HepG2 (cell line): ENCODE measurements at regions not wholly inside any gene's neighbourhood (a gene's known extent, or its start where the extent isn't known, plus 50 kb on each side); places are given as distances from the start of the nearest gene placed in this dataset.
A peak's percentile ranks its signal among the peaks of the same experiment; 100 is the strongest.

Experiments used
- ARNT ChIP-seq: fragments of 450-650 bp; IDR thresholded peaks from 2 replicates; pipeline ENCODE4 v1.6.1; 2017
- BRD4 ChIP-seq: sonication (generic); formaldehyde crosslinking; IDR thresholded peaks from 2 replicates; pipeline ENCODE4 v1.4.0; 2020; ENCODE audit warnings: missing genetic modification reagents
- CREB3 ChIP-seq: sonication (generic); formaldehyde crosslinking; IDR thresholded peaks from 2 replicates; pipeline ENCODE4 v1.5.0; 2020; ENCODE audit warnings: missing genetic modification reagents
- FOXO1 ChIP-seq: sonication (generic); formaldehyde crosslinking; IDR thresholded peaks from 2 replicates; pipeline ENCODE4 v1.4.0; 2020; ENCODE audit warnings: missing genetic modification reagents
- FOXP4 ChIP-seq: sonication (generic); formaldehyde crosslinking; IDR thresholded peaks from 2 replicates; pipeline ENCODE4 v1.4.0; 2020; ENCODE audit warnings: missing genetic modification reagents
- GATA4 ChIP-seq: sonication (generic); IDR thresholded peaks from 2 replicates; pipeline ENCODE4 v1.6.1; 2016; ENCODE audit warnings: antibody characterized with exemption, low read depth, borderline replicate concordance
- HMG20A ChIP-seq: IDR thresholded peaks from 2 replicates; pipeline ENCODE4 v1.6.1; 2016; ENCODE audit warnings: borderline replicate concordance
- HNRNPLL ChIP-seq: fragments of 200-400 bp; formaldehyde crosslinking; IDR thresholded peaks from 2 replicates; pipeline ENCODE4 v1.6.1; 2017; ENCODE audit warnings: mild to moderate bottlenecking, low read depth, low read length; ENCODE audit not compliant: poor library complexity, severe bottlenecking
- KDM2A ChIP-seq: sonication (generic); formaldehyde crosslinking; IDR thresholded peaks from 2 replicates; pipeline ENCODE4 v1.4.0; 2020; ENCODE audit warnings: low read depth, missing genetic modification reagents, borderline replicate concordance
- PRDM10 ChIP-seq: sonication (generic); formaldehyde crosslinking; IDR thresholded peaks from 2 replicates; pipeline ENCODE4 v1.4.0; 2020; ENCODE audit warnings: low read depth, missing genetic modification reagents
- RELA ChIP-seq: sonication (generic); formaldehyde crosslinking; IDR thresholded peaks from 2 replicates; pipeline ENCODE4 v1.4.0; 2020; ENCODE audit warnings: missing genetic modification reagents
- SALL1 ChIP-seq: sonication (generic); formaldehyde crosslinking; IDR thresholded peaks from 2 replicates; pipeline ENCODE4 v1.8.0; 2022; ENCODE audit warnings: mild to moderate bottlenecking, missing genetic modification reagents
- ZNF142 ChIP-seq: sonication (generic); formaldehyde crosslinking; IDR thresholded peaks from 2 replicates; pipeline ENCODE4 v1.4.0; 2020; ENCODE audit warnings: missing genetic modification reagents
- ZNF180 ChIP-seq: sonication (generic); formaldehyde crosslinking; IDR thresholded peaks from 2 replicates; pipeline ENCODE4 v1.4.0; 2020; ENCODE audit warnings: low read depth, missing genetic modification reagents, borderline replicate concordance
- ZNF230 ChIP-seq: sonication (generic); formaldehyde crosslinking; IDR thresholded peaks from 2 replicates; pipeline ENCODE4 v1.4.0; 2020; ENCODE audit warnings: mild to moderate bottlenecking, missing genetic modification reagents
- ZNF232 ChIP-seq: sonication (generic); formaldehyde crosslinking; IDR thresholded peaks from 2 replicates; pipeline ENCODE4 v1.4.0; 2020; ENCODE audit warnings: missing genetic modification reagents, borderline replicate concordance
- ZNF788 ChIP-seq: sonication (generic); formaldehyde crosslinking; IDR thresholded peaks from 2 replicates; pipeline ENCODE4 v1.5.0; 2020; ENCODE audit warnings: mild to moderate bottlenecking, missing genetic modification reagents, borderline replicate concordance

GRCh38 chr10:121043124-121043849, 192.1 kb downstream of the WDR11 start (continued):
- TF ChIP-seq ZNF142 (CRISPR knock-in tag) (0 out of 2 replicates have a peak, but pooled peaks have one; percentile 25), RELA (CRISPR knock-in tag) (no peak), BRD4 (CRISPR knock-in tag) (no peak), SALL1 (peak; percentile 72), FOXP4 (CRISPR knock-in tag) (peak; percentile 97), FOXO1 (CRISPR knock-in tag) (peak; percentile 90), ARNT (no peak), KDM2A (0 out of 2 replicates have a peak, but pooled peaks have one; percentile 38), CREB3 (CRISPR knock-in tag) (no peak), PRDM10 (CRISPR knock-in tag) (no peak), ZNF230 (CRISPR knock-in tag) (peak; percentile 44; the same call in 1 of the 2 replicates), ZNF232 (CRISPR knock-in tag) (no peak), HMG20A (CRISPR knock-in tag) (peak; percentile 77), ZNF180 (CRISPR knock-in tag) (no peak), ZNF788 (peak; percentile 73; the same call in 1 of the 2 replicates), HNRNPLL (no peak), GATA4 (peak; percentile 38; the same call in 1 of the 2 replicates)
